HCT116 (cell line): ENCODE measurements at regions not wholly inside any gene's neighbourhood (a gene's known extent, or its start where the extent isn't known, plus 50 kb on each side); places are given as distances from the start of the nearest gene placed in this dataset.

Source experiments
- ATAC-seq: fragments of 200-7000 bp; cut with Tn5 transposase; 2 replicates; pipeline ENCODE4 v1.9.1; 2020; ENCODE audit warnings: mild to moderate bottlenecking, moderate library complexity
- BruUV-seq: library from RNA; stranded (reverse); fragments of 400-500 nt; replicated peaks from 2 replicates; lab custom pipeline; 2021; lab: Mats Ljungman, UMichigan
- CTCF ChIA-PET: fragments of 300-600 bp; sonication (Branson Sonifier 250); formaldehyde crosslinking; loops from one replicate; lab custom pipeline; 2021; ENCODE audit warnings: antibody characterized with exemption; lab: Charles Lee
- POLR2A ChIA-PET: fragments of 300-600, 350-600 bp; sonication (Branson Sonifier 250); formaldehyde crosslinking; loops from one replicate; lab custom pipeline; 2021; ENCODE audit warnings: antibody characterized with exemption; lab: Charles Lee
- RAD21 ChIA-PET, 2 experiments: fragments of 300-600 bp; sonication (Branson Sonifier 250); formaldehyde crosslinking; loops; one replicate each; lab custom pipeline; 2023; ENCODE audit warnings: low total read pairs in 2 of 2; ENCODE audit not compliant: uncharacterized antibody in 2 of 2, unreplicated experiment in 2 of 2, low non-redundant PET in 1 of 2; lab: Charles Lee
- DNase-seq: peaks from one replicate; pipeline ENCODE4 v3.0.0-alpha.2; 2010; ENCODE audit warnings: low read depth, low spot score
- H2AFZ ChIP-seq: fragments of 200-600 bp; shearing (Covaris generic), sonication (generic); 2 replicates; pipeline ENCODE4 v1.6.1; 2017; ENCODE audit warnings: low read depth, mixed run types, mixed read lengths, antibody characterized with exemption, low read length; ENCODE audit not compliant: poor library complexity, severe bottlenecking
- H3K27ac ChIP-seq: 2 replicates; pipeline ENCODE4 v1.5.1; 2012; ENCODE audit warnings: low read depth, low read length
- H3K27me3 ChIP-seq: fragments of 200-600 bp; sonication (generic); 2 replicates; pipeline ENCODE4 v1.6.1; 2016; ENCODE audit warnings: mixed run types, low read length, mixed read lengths; ENCODE audit not compliant: insufficient read depth
- H3K36me3 ChIP-seq, 2 experiments: fragments of 200-500 bp in 1 of 2; fragments of 200-600 bp in 1 of 2; sonication (Bioruptor generic) in 1 of 2; sonication (generic) in 1 of 2; 2 replicates each; pipeline versions ENCODE4 v1.5.1 to v1.6.1; 2014 to 2016; ENCODE audit warnings: low read length in 2 of 2, inconsistent platforms in 1 of 2, mixed read lengths in 1 of 2, mixed run types in 1 of 2; ENCODE audit not compliant: insufficient read depth in 2 of 2, control insufficient read depth in 1 of 2
- H3K4me1 ChIP-seq, 2 experiments: fragments of 200-600 bp in 1 of 2; sonication (generic) in 1 of 2; 2 replicates each; pipeline versions ENCODE4 v1.5.1 to v1.6.1; 2012 to 2017; ENCODE audit warnings: low read length in 2 of 2, inconsistent platforms in 1 of 2, mild to moderate bottlenecking in 1 of 2, mixed read lengths in 1 of 2, mixed run types in 1 of 2, moderate library complexity in 1 of 2; ENCODE audit not compliant: insufficient read depth in 2 of 2, control insufficient read depth in 1 of 2
- H3K4me2 ChIP-seq: fragments of 200-600 bp; sonication (generic); 2 replicates; pipeline ENCODE4 v1.6.1; 2017; ENCODE audit warnings: mixed run types, low read length, mixed read lengths
- H3K4me3 ChIP-seq, 2 experiments: fragments of 200-600 bp in 1 of 2; sonication (generic) in 1 of 2; replicated peaks in 1 of 2; 2 replicates each; pipeline ENCODE4 v1.5.1; 2011 to 2016; ENCODE audit warnings: low read length in 2 of 2, control low read depth in 1 of 2, low read depth in 1 of 2, mild to moderate bottlenecking in 1 of 2, mixed read lengths in 1 of 2, mixed run types in 1 of 2
- H3K79me2 ChIP-seq: fragments of 200-600 bp; sonication (generic); 2 replicates; pipeline ENCODE4 v1.6.1; 2017; ENCODE audit warnings: mild to moderate bottlenecking, mixed run types, low read length, moderate library complexity, mixed read lengths; ENCODE audit not compliant: insufficient read depth
- H3K9ac ChIP-seq: fragments of 200-600 bp; sonication (generic); 2 replicates; pipeline ENCODE4 v1.6.1; 2016; ENCODE audit warnings: low read length, mixed read lengths
- H3K9me2 ChIP-seq: fragments of 200-600 bp; sonication (generic), shearing (Covaris generic); 2 replicates; pipeline ENCODE4 v1.6.1; 2017; ENCODE audit warnings: mixed run types, mild to moderate bottlenecking, moderate library complexity; ENCODE audit not compliant: insufficient read depth
- H3K9me3 ChIP-seq, 2 experiments: fragments of 200-500 bp in 1 of 2; fragments of 200-600 bp in 1 of 2; sonication (Bioruptor generic) in 1 of 2; sonication (generic) in 1 of 2; 2 replicates each; pipeline ENCODE4 v1.6.1; 2014 to 2017; ENCODE audit warnings: low read length in 2 of 2, mixed read lengths in 2 of 2, inconsistent platforms in 1 of 2, low read depth in 1 of 2, mild to moderate bottlenecking in 1 of 2, mixed run types in 1 of 2, moderate library complexity in 1 of 2; ENCODE audit not compliant: control insufficient read depth in 1 of 2, insufficient read depth in 1 of 2
- H4K20me1 ChIP-seq: fragments of 200-600 bp; sonication (generic), shearing (Covaris generic); 2 replicates; pipeline ENCODE4 v1.6.1; 2017; ENCODE audit warnings: mixed run types, mild to moderate bottlenecking, moderate library complexity; ENCODE audit not compliant: insufficient read depth
- CBX3 ChIP-seq: IDR thresholded peaks from 2 replicates; pipeline ENCODE4 v1.6.1; 2012; ENCODE audit warnings: low read depth
- CEBPB ChIP-seq: IDR thresholded peaks from 2 replicates; pipeline ENCODE4 v1.6.1; 2012; ENCODE audit warnings: low read depth
- CTCF ChIP-seq, 3 experiments: fragments of 200-600 bp in 1 of 3; sonication (generic) in 1 of 3; IDR thresholded peaks in 2 of 3; conservative IDR thresholded peaks in 1 of 3; 2 replicates each; pipeline ENCODE4 v1.5.1; 2012 to 2017; ENCODE audit warnings: low read depth in 2 of 3, low read length in 2 of 3, antibody characterized with exemption in 1 of 3, borderline replicate concordance in 1 of 3, control low read depth in 1 of 3, mild to moderate bottlenecking in 1 of 3, mixed read lengths in 1 of 3, mixed run types in 1 of 3, moderate library complexity in 1 of 3; ENCODE audit not compliant: insufficient read depth in 1 of 3
- EGR1 ChIP-seq: IDR thresholded peaks from 2 replicates; pipeline ENCODE4 v1.6.1; 2012; ENCODE audit warnings: low read depth
- ELF1 ChIP-seq: IDR thresholded peaks from 2 replicates; pipeline ENCODE4 v1.6.1; 2012; ENCODE audit warnings: low read depth, borderline replicate concordance
- EZH2 ChIP-seq: fragments of 200-600 bp; sonication (generic); IDR thresholded peaks from 2 replicates; pipeline ENCODE4 v1.6.1; 2017; ENCODE audit warnings: antibody characterized with exemption, mixed run types
- EZH2phosphoT487 ChIP-seq: fragments of 200-600 bp; IDR thresholded peaks from 2 replicates; pipeline ENCODE4 v1.6.1; 2018; ENCODE audit warnings: antibody characterized with exemption, borderline replicate concordance
- FOSL1 ChIP-seq: IDR thresholded peaks from 2 replicates; pipeline ENCODE4 v1.6.1; 2012; ENCODE audit warnings: low read depth
- JUND ChIP-seq: IDR thresholded peaks from 2 replicates; pipeline ENCODE4 v1.6.1; 2012
- MAX ChIP-seq: IDR thresholded peaks from 2 replicates; pipeline ENCODE4 v1.6.1; 2012
- POLR2A ChIP-seq: IDR thresholded peaks from 2 replicates; pipeline ENCODE4 v1.7.0; 2011; ENCODE audit warnings: borderline replicate concordance; ENCODE audit not compliant: insufficient read depth, insufficient read length; ENCODE audit errors: extremely low read depth
- POLR2AphosphoS5 ChIP-seq: IDR thresholded peaks from 2 replicates; pipeline ENCODE4 v1.6.1; 2011; ENCODE audit warnings: mild to moderate bottlenecking, low read depth, low read length, moderate library complexity
- RAD21 ChIP-seq: IDR thresholded peaks from 2 replicates; pipeline ENCODE4 v1.6.1; 2012; ENCODE audit warnings: low read depth, mild to moderate bottlenecking
- REST ChIP-seq: IDR thresholded peaks from 2 replicates; pipeline ENCODE4 v1.6.1; 2012; ENCODE audit warnings: low read depth
- SIN3A ChIP-seq: IDR thresholded peaks from 2 replicates; pipeline ENCODE4 v1.6.1; 2012; ENCODE audit warnings: low read depth
- SP1 ChIP-seq: IDR thresholded peaks from 2 replicates; pipeline ENCODE4 v1.6.1; 2012; ENCODE audit warnings: low read depth
- SRF ChIP-seq: IDR thresholded peaks from 2 replicates; pipeline ENCODE4 v1.6.1; 2012; ENCODE audit warnings: low read depth
- ZBTB33 ChIP-seq: IDR thresholded peaks from 2 replicates; pipeline ENCODE4 v1.6.1; 2011; ENCODE audit warnings: mild to moderate bottlenecking, low read length, moderate library complexity; ENCODE audit not compliant: insufficient replicate concordance; ENCODE audit errors: extremely low read depth
- ZFX ChIP-seq: fragments of 450-650 bp; IDR thresholded peaks from 2 replicates; pipeline ENCODE4 v1.6.1; 2017
- intact Hi-C: fragments of 100-400 bp; cut with micrococcal nuclease; formaldehyde crosslinking; loops from 2 replicates; pipeline ENCODE4 v1.10.0; 2022

GRCh38 chr2:38165698-38166097 lies 89.7 kb upstream of the CYP1B1 start:
- H3K4me3 ChIP-seq = no peak overlapping the region
- intact Hi-C loops = no loop called here
- no peaks in the 10 kb centered on the region for H3K9me2 ChIP-seq
- no peak for DNase-seq
- BruUV-seq = no TSS peak
- no peaks in the 10 kb centered on the region for H3K79me2 ChIP-seq
- no peak overlapping the region for H3K27ac ChIP-seq
- no peaks in the 10 kb centered on the region for H3K36me3 ChIP-seq
- RAD21 ChIA-PET = no interaction called here
- ATAC-seq = no peak
- POLR2A ChIA-PET = no interaction called here
- H3K4me2 ChIP-seq = no peak overlapping the region
- no peak overlapping the region for H3K9ac ChIP-seq
- no peaks in the 10 kb centered on the region for H3K9me3 ChIP-seq
- no peak for TF ChIP-seq ELF1
- no peak for TF ChIP-seq SIN3A
- TF ChIP-seq JUND = no peak
- TF ChIP-seq CTCF (IDR thresholded peaks at IDR 0.05 in 2 of 3, conservative IDR thresholded peaks at IDR 0.05 in 1 of 3; ENCODE audit: borderline replicate concordance in 1 of 3, insufficient read depth in 1 of 3, low read depth in 2 of 3, low read length in 2 of 3) = no peak
- no peak for TF ChIP-seq REST
- no peak for TF ChIP-seq EZH2
- TF ChIP-seq CBX3 = no peak
- TF ChIP-seq MAX = no peak
- no peak for TF ChIP-seq ZFX
- no peak for TF ChIP-seq SRF
- no peak for TF ChIP-seq SP1
- no peak for TF ChIP-seq ZBTB33
- TF ChIP-seq FOSL1 = no peak
- TF ChIP-seq POLR2A = no peak
- TF ChIP-seq POLR2AphosphoS5 = no peak
- TF ChIP-seq EGR1 = no peak
- no peak for TF ChIP-seq RAD21
- TF ChIP-seq CEBPB = no peak
- no peak for TF ChIP-seq EZH2phosphoT487
- no peaks in the 10 kb centered on the region for H3K4me1 ChIP-seq
- no peaks in the 10 kb centered on the region for H4K20me1 ChIP-seq
- CTCF ChIA-PET = no interaction called here
- H3K27me3 ChIP-seq = no peaks in the 10 kb centered on the region
- no peak overlapping the region for H2AFZ ChIP-seq
